Calu3 (cell line): ENCODE measurements at regions not wholly inside any gene's neighbourhood (a gene's known extent, or its start where the extent isn't known, plus 50 kb on each side); places are given as distances from the start of the nearest gene placed in this dataset.

ENCODE experiments used
- BruUV-seq: library from RNA; stranded (reverse); fragments of 400-500 nt; replicated peaks from 2 replicates; lab custom pipeline; 2021; lab: Mats Ljungman, UMichigan
- CTCF ChIA-PET: fragments of 300-600 bp; sonication (Branson Sonifier 250); formaldehyde crosslinking; loops from one replicate; lab custom pipeline; 2022; ENCODE audit warnings: antibody characterized with exemption; lab: Charles Lee
- DNase-seq: peaks from one replicate; pipeline ENCODE4 v3.0.0; 2022
- H3K27ac Mint-ChIP-seq: one replicate; pipeline ENCODE4 v1.8.0; 2022; ENCODE audit warnings: mixed read lengths; ENCODE audit not compliant: unreplicated experiment
- H3K27me3 Mint-ChIP-seq: one replicate; pipeline ENCODE4 v1.8.0; 2022; ENCODE audit warnings: mixed read lengths; ENCODE audit not compliant: unreplicated experiment
- H3K36me3 Mint-ChIP-seq: one replicate; pipeline ENCODE4 v1.8.0; 2022; ENCODE audit warnings: mild to moderate bottlenecking, moderate library complexity, mixed read lengths; ENCODE audit not compliant: insufficient read depth, unreplicated experiment
- H3K4me1 Mint-ChIP-seq: one replicate; pipeline ENCODE4 v1.8.0; 2022; ENCODE audit warnings: mild to moderate bottlenecking, low read depth, mixed read lengths; ENCODE audit not compliant: unreplicated experiment
- H3K4me3 Mint-ChIP-seq: one replicate; pipeline ENCODE4 v1.8.0; 2022; ENCODE audit warnings: mild to moderate bottlenecking, low read depth, moderate library complexity, mixed read lengths; ENCODE audit not compliant: unreplicated experiment
- H3K9me3 Mint-ChIP-seq: one replicate; pipeline ENCODE4 v1.8.0; 2022; ENCODE audit warnings: low read depth, mixed read lengths; ENCODE audit not compliant: unreplicated experiment
- CTCF ChIP-seq: fragments of 200-600 bp; IDR thresholded peaks from one replicate; pipeline ENCODE4 v1.8.0; 2022; ENCODE audit warnings: antibody characterized with exemption; ENCODE audit not compliant: unreplicated experiment
- intact Hi-C: fragments of 100-400 bp; cut with micrococcal nuclease; formaldehyde crosslinking; loops from one replicate; pipeline ENCODE4 v1.10.0; 2022; ENCODE audit not compliant: unreplicated experiment

DNA sequence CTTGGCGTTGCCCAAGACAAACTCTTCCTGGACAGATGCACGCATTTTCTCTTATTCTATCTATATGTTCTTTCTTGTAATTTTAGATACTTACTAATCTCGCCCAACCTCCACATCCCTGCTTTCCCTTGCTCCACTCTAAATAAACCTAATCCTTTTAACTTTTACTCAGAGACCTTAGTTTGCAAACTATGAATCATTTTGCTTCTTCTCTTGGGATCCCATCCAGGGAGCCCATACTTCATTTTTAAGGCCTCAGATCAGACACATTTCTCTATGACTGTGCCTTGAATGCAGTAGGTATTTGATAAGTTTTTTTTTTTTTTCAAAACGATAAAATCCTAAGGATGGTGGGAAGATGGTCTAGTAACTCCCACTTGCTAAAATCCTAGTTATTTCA is 353.8 kb upstream of the HAND2 start:
- no peak overlapping the region for H3K27ac Mint-ChIP-seq
- no peaks in the 10 kb centered on the region for H3K36me3 Mint-ChIP-seq
- TF ChIP-seq CTCF = no peak
- CTCF ChIA-PET = no interaction called here
- H3K9me3 Mint-ChIP-seq = peaks cover under 1% of the 10 kb centered on the region
- no peaks in the 10 kb centered on the region for H3K27me3 Mint-ChIP-seq
- H3K4me1 Mint-ChIP-seq = peaks cover 8% of the 10 kb centered on the region
- no peak overlapping the region for H3K4me3 Mint-ChIP-seq
- intact Hi-C loops = no loop called here
- BruUV-seq = no TSS peak
- DNase-seq = no peak

- peaks cover 8% of the 10 kb centered on the region for H3K4me1 Mint-ChIP-seq
- no TSS peak for BruUV-seq
- H3K36me3 Mint-ChIP-seq = no peaks in the 10 kb centered on the region
- CTCF ChIA-PET = no interaction called here
- no peak for TF ChIP-seq CTCF
- H3K4me3 Mint-ChIP-seq = no peak overlapping the region
- H3K9me3 Mint-ChIP-seq = no peaks in the 10 kb centered on the region
- H3K27ac Mint-ChIP-seq = no peak overlapping the region
- H3K27me3 Mint-ChIP-seq = no peaks in the 10 kb centered on the region
- intact Hi-C loops = no loop called here
- no peak for DNase-seq
Observed at GRCh38 chr4:173880897-173881296, 350.9 kb upstream of the HAND2 start.

DNA sequence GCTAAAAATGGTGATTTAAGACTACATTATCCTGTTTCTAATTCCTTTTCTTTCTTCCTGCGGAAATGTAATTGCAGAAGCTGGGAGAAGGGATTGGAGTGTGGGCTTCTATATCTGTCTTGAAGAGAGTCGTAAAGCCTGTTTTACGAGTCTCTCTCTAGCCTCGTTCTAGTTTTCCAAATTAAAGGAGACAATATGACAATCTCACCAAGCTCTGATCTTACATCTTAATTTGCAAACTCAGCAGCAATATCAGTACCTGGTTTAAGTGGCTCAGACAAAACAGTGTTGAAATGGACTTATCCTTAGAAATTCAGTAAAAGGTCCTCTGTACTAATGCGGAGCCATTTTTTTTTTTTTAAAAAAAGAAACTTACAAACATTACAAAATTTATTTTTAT is 349.5 kb upstream of the HAND2 start:
- BruUV-seq = no TSS peak
- no peak for DNase-seq
- H3K9me3 Mint-ChIP-seq = no peaks in the 10 kb centered on the region
- H3K27me3 Mint-ChIP-seq = no peaks in the 10 kb centered on the region
- H3K36me3 Mint-ChIP-seq = no peaks in the 10 kb centered on the region
- intact Hi-C loops = no loop called here
- H3K4me1 Mint-ChIP-seq = peaks cover 8% of the 10 kb centered on the region
- H3K27ac Mint-ChIP-seq = no peak overlapping the region
- no peak for TF ChIP-seq CTCF
- CTCF ChIA-PET = no interaction called here
- no peak overlapping the region for H3K4me3 Mint-ChIP-seq

DNA sequence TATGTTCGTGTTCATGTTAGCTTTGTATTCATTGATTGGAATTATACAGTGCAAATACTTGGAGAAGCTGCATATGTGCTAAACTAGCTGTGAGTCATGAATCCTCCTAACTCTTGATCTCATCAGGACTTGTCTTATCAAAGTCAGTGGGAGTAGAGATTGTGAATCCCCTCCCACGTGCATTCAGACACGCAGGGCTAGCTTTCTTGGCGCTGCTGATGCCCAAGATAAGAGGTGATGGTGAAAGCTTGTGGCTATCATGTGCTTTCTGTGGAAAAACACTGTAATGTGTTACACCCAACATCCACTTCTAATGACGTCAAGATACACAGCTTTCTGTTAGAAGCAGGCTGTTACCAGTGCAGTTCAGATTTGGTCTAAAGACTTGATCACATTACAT is 348.7 kb upstream of the HAND2 start:
- intact Hi-C loops = no loop called here
- CTCF ChIA-PET = no interaction called here
- Mint-ChIP-seq H3K36me3 (no peaks in the 10 kb centered on the region), H3K27me3 (no peaks in the 10 kb centered on the region), H3K27ac (no peak overlapping the region), H3K9me3 (no peaks in the 10 kb centered on the region), H3K4me1 (peaks cover 8% of the 10 kb centered on the region), H3K4me3 (no peak overlapping the region)
- no peak for DNase-seq
- no TSS peak for BruUV-seq
- TF ChIP-seq CTCF = no peak
